NB4 (cell line): ENCODE measurements at regions not wholly inside any gene's neighbourhood (a gene's known extent, or its start where the extent isn't known, plus 50 kb on each side); places are given as distances from the start of the nearest gene placed in this dataset.

Experiments
- POLR2A ChIP-seq: IDR thresholded peaks from 2 replicates; pipeline ENCODE4 v1.6.1; 2011; ENCODE audit warnings: mild to moderate bottlenecking; ENCODE audit not compliant: insufficient read length; ENCODE audit errors: extremely low read depth
- TF ChIP-seq, protein P1 (sequence below): IDR thresholded peaks from one replicate; pipeline ENCODE4 v1.5.1; 2012; ENCODE audit warnings: low read depth, low read length
- TF ChIP-seq, protein P2 (sequence below): IDR thresholded peaks from 2 replicates; pipeline ENCODE4 v1.6.1; 2011; ENCODE audit warnings: low read depth, low read length

DNA sequence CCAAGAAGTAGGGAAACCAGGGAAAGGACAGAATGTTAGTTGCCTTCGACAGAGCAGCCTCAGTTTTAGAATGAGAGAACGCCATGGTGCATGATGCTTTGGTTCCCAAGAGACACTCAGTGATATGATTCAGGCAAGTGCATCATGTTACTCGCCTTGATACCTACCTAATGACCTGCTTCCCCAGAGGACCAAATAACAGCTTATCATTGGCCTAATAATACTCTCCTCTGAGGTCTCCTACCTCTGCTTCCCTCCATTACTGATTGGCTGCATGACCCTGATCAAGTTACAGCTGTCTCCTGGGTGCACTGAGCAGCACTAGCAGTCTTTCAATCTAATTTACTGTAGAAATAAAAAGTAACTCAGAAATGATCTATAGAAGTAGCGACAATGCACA, 979.7 kb upstream of the FAT3 start:
- TF ChIP-seq, protein P1, sequence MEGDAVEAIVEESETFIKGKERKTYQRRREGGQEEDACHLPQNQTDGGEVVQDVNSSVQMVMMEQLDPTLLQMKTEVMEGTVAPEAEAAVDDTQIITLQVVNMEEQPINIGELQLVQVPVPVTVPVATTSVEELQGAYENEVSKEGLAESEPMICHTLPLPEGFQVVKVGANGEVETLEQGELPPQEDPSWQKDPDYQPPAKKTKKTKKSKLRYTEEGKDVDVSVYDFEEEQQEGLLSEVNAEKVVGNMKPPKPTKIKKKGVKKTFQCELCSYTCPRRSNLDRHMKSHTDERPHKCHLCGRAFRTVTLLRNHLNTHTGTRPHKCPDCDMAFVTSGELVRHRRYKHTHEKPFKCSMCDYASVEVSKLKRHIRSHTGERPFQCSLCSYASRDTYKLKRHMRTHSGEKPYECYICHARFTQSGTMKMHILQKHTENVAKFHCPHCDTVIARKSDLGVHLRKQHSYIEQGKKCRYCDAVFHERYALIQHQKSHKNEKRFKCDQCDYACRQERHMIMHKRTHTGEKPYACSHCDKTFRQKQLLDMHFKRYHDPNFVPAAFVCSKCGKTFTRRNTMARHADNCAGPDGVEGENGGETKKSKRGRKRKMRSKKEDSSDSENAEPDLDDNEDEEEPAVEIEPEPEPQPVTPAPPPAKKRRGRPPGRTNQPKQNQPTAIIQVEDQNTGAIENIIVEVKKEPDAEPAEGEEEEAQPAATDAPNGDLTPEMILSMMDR: no peak
- no peak for TF ChIP-seq POLR2A
- TF ChIP-seq, protein P2, sequence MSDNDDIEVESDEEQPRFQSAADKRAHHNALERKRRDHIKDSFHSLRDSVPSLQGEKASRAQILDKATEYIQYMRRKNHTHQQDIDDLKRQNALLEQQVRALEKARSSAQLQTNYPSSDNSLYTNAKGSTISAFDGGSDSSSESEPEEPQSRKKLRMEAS: no peak
